Retinal pigment epithelial cell (primary cell): ENCODE measurements at regions not wholly inside any gene's neighbourhood (a gene's known extent, or its start where the extent isn't known, plus 50 kb on each side); places are given as distances from the start of the nearest gene placed in this dataset.

Source experiments
- DNase-seq: peaks from one replicate; pipeline ENCODE4 v3.0.0-alpha.2; 2010; ENCODE audit warnings: low read depth
- H3K4me3 ChIP-seq: 2 replicates; pipeline ENCODE4 v1.5.1; 2011; ENCODE audit warnings: mild to moderate bottlenecking, low read length, control low read depth, moderate library complexity
- TF ChIP-seq, protein P1 (sequence below): conservative IDR thresholded peaks from 2 replicates; pipeline ENCODE4 v1.5.1; 2011; ENCODE audit warnings: low read depth, low read length, control low read depth, inconsistent platforms

DNA sequence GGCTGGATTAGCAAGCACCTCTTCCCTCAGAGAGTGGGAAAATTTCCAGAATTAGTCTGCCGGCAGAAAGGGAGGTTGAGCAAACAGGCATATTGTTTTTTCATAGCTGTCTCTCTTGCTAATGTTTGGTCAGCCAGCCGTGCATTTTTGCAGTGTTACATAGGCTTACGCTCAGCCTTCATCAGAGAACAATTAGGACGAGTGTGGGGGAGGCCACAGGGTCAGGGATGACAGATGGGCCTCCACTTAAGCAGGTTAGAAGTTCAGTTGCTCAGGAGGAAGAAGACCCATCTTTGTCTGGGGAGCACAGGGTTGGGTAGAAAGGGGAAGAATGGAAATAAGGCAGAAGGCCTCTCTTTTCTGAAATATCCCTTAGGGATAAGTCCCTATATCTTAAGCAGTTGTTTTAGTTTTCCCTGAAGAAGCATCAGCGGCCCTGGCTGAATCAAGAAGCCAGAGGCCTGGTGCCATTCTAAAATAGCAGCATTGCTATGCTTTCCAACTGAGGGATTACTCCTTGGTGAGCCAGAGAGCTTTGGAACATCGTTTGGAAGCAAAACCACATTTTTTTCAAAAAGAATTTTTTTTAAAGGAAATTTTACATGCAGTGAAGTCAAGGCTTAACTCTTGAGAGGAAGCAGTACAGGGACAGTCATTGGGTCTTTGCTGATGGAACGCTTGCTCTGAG, 118.8 kb downstream of the SMIM20 start:
- H3K4me3 ChIP-seq = no peak overlapping the region
- no peak for DNase-seq
- TF ChIP-seq, protein P1, sequence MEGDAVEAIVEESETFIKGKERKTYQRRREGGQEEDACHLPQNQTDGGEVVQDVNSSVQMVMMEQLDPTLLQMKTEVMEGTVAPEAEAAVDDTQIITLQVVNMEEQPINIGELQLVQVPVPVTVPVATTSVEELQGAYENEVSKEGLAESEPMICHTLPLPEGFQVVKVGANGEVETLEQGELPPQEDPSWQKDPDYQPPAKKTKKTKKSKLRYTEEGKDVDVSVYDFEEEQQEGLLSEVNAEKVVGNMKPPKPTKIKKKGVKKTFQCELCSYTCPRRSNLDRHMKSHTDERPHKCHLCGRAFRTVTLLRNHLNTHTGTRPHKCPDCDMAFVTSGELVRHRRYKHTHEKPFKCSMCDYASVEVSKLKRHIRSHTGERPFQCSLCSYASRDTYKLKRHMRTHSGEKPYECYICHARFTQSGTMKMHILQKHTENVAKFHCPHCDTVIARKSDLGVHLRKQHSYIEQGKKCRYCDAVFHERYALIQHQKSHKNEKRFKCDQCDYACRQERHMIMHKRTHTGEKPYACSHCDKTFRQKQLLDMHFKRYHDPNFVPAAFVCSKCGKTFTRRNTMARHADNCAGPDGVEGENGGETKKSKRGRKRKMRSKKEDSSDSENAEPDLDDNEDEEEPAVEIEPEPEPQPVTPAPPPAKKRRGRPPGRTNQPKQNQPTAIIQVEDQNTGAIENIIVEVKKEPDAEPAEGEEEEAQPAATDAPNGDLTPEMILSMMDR = no peak

DNA sequence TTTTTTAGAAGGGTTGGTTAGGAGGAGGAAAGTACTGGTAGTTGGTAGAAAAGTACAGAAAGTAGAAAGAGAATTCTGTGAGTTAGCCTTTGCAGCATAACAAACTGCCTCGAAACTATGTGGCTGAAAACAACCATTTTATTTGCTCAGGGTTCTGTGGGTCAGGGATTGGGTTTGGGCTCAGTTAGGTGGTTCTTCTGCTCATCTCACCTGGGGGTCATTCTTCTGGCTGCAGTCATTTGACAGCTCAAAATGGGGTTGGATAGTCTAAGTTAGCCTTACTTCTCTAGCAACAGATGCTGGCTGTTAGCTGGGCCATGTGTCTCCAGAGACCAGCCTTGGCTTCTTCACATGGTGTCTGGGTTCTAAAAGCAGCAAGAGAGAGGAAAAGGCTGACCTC, 119.4 kb downstream of the SMIM20 start:
- DNase-seq = no peak
- H3K4me3 ChIP-seq = no peak overlapping the region
- TF ChIP-seq, protein P1 = no peak

DNA sequence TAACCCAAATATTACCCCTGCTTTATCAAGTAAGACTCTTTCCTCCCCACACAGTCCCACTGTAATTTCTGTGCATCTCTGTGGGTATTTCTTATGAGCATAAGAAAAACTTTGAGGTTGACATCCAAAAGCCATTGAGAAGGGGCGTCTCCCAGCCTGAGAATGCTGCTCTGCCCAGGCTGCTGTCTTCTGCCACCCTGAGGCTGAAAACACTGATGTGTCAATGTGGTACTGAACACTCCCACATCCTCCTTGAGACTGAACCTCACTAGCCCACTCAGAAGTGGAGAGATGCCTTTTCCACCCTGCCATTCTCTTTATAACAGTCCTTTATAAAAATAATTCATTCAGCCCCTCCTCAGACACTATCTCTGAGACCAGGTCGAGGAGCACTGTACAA, 120.8 kb downstream of the SMIM20 start:
- TF ChIP-seq, protein P1 = no peak
- no peak for DNase-seq
- H3K4me3 ChIP-seq = no peak overlapping the region

DNA sequence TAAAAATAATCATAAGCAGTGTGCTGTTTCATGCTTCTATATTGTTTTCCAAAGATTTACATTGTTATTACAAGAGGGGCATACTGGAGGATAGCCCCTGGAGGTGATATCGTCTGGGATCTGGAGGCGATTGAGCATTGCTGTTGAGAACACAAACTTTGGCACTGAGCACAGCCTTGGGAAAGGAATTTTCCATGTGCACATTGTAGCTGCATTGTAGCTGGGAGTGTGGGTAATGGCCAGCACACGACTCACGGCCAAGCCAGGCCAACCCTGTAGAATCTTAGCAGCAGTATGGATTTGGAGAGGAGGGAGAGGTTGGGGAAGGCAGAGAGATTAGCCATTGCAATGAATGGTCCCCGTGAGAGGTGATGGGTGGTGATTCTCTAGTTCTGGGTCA, 121.9 kb downstream of the SMIM20 start:
- TF ChIP-seq, protein P1 = no peak

DNA sequence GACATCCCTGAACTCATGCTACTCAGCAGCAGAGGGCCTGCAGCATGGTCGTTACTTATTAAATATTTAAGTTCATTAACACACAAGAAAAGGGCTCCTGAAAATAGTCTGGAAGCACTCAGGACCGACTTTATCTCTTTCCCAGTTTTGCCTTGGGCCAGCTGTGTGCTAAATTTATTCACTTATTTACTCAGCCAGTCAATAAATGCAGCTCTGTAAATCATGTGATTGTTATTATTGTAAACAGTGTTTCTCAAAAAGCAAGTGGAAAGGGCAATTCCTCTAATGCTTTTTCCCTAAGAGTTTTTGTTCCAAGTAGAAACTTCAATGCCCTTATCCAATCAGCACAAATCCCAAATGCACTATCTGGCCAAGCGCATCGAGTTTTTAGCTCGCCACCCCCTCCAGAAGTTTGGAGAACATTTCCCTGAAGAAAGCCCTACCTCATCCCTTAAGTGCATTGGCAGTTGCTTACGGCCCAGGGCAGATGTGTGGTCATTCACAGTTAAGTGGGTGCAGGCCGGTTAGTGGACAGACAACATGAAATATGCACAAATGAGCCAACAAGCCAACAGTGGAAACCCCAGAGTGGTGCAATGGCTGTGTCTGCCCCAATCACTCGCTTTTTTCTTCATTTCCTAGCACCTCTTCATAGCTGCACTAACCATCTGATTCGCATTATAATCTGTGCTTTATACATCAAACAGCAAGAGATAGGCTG, 125.8 kb downstream of the SMIM20 start:
- DNase-seq = no peak
- no peak overlapping the region for H3K4me3 ChIP-seq
- TF ChIP-seq, protein P1 = no peak

More for the DNA sequence above, 121.9 kb downstream of the SMIM20 start:
- DNase-seq = no peak
- no peak overlapping the region for H3K4me3 ChIP-seq

DNA sequence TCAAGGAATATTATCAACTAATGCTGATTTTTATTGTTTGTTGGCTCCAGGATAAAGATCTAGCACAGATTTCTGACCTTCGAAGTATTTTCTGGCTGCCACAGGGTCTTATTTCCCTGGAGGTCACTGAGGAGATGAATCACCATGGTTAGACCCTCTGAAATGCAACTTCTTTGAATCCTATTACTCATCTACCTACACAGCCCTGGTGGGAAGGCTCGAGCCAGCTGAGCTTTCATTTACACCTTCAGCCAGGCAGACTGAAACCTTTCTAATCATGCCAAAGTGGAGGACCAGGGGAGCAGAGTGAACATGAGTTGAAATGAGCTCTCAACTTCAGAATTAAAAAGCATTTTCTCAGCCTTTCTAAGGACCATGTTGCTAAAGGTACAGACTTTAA, 130.5 kb downstream of the SMIM20 start:
- no peak for DNase-seq
- TF ChIP-seq, protein P1 = no peak
- H3K4me3 ChIP-seq = no peak overlapping the region

DNA sequence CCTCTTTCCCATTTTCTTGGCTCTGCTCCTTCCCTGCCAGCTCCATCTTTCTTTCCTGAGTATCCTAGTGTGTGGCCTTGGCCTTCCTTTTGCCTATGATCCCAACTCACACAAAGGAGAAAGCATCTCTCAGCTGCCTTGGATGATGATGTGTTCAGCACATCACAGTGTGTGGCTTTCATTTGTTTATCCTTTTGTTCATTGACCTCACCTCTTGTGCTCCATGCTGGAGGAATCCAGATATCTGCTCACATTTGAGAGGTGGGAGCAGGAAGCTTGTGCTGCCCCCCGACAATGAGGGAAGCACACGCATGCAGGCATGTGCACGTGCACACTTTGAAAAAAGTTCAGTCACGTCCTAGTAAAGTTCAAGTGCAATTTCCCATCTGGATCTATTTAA, 131.0 kb downstream of the SMIM20 start:
- DNase-seq = no peak
- TF ChIP-seq, protein P1 = no peak
- H3K4me3 ChIP-seq = no peak overlapping the region
